ENCODE measurements at regions not wholly inside any gene's neighbourhood (a gene's known extent, or its start where the extent isn't known, plus 50 kb on each side); places are given as distances from the start of the nearest gene placed in this dataset.

DNA sequence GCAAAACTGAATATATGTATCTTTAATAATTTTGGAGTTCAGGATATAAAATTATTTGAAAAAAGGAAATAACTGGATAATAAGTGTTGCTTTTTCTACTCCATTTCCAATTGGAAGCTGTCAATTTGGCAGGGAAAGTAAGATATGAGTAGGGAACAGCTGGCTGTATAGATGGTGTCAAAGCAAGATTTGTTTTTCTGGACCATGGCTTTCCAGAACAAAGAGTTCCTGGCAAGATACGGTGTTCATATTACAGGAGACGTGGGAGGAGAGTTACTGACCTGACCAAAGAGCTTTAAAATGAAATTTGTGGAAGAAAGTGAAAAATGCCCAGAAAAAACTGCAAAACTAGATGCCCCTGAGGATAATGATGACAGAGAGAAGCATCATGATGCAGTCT lies 442.7 kb upstream of the KIRREL3 start:
- POLR2A ChIA-PET = no interaction called here
- H3K27ac Mint-ChIP-seq = no peak overlapping the region
- peaks cover 0 to 24% (median 7%) of the 10 kb centered on the region in 5 donors for H3K27me3 Mint-ChIP-seq
- H3K4me3 Mint-ChIP-seq = no peak overlapping the region
- peaks cover 0 to 8% (median 0%) of the 10 kb centered on the region in 9 donors for H3K9me3 Mint-ChIP-seq
- no peaks in the 10 kb centered on the region for H3K36me3 Mint-ChIP-seq
- peaks cover 0 to 2% (median 0%) of the 10 kb centered on the region in 4 donors for H3K4me1 Mint-ChIP-seq
- ATAC-seq (no peak), DNase-seq (no peak)

- Mint-ChIP-seq H3K9me3 (peaks cover 0 to 12% (median 0%) of the 10 kb centered on the region in 9 donors), H3K4me3 (no peak overlapping the region), H3K4me1 (peaks cover 0 to 2% (median 0%) of the 10 kb centered on the region in 4 donors), H3K27ac (no peak overlapping the region), H3K36me3 (no peaks in the 10 kb centered on the region), H3K27me3 (peaks cover 0 to 18% (median 1%) of the 10 kb centered on the region in 5 donors)
- ATAC-seq (no peak), DNase-seq (no peak)
- POLR2A ChIA-PET = no interaction called here
Measured at GRCh38 chr11:127440616-127441015, 440.0 kb upstream of the KIRREL3 start.

DNA sequence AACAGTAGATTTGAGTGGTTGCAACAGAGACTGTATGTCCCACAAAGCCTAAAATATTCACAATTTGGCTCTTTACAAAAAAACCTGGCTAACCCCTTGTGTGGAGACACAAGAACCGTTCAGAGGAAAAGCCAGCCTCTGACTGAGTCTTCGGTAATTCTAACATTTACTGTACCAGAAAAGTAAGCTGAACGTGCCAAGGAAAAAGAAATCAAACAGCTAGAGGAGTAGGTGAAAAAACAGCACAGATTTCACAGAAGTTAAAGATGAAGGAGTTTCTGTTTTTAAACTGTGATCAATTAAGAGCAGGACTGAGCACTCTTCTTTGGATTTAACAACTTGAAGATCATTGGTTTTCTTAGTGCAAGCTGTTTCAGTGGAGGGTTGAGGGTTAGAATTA lies 424.7 kb upstream of the KIRREL3 start:
- Mint-ChIP-seq H3K4me1 (no peaks in the 10 kb centered on the region), H3K9me3 (peaks cover 0 to 13% (median 0%) of the 10 kb centered on the region in 9 donors), H3K27ac (no peak overlapping the region), H3K36me3 (no peaks in the 10 kb centered on the region), H3K27me3 (no peaks in the 10 kb centered on the region), H3K4me3 (no peak overlapping the region)
- no peak for ATAC-seq
- no peak for DNase-seq
- POLR2A ChIA-PET = no interaction called here

DNA sequence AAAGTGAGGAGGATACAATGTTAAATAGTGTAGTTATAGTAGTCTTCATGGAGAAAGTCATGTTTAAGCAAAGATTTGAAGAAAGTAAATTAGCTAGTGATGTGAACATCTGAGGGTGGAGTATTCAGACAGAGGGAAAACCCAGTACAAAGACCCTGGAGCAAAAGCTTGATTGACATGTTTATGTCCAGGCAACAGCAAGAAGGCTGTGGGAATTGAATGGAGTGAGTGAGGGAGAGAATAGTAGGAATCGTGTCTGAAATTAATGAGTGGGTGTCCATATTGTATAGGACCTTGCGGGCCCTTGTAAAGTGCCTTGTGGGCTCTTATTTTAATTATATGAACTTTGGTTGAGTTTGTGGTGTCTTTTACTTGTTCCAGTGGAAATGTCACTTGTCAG lies 424.1 kb upstream of the KIRREL3 start:
- H3K4me1 Mint-ChIP-seq = no peaks in the 10 kb centered on the region
- peaks cover 0 to 14% (median 0%) of the 10 kb centered on the region in 9 donors for H3K9me3 Mint-ChIP-seq
- POLR2A ChIA-PET = no interaction called here
- no peak overlapping the region for H3K27ac Mint-ChIP-seq
- H3K36me3 Mint-ChIP-seq = no peaks in the 10 kb centered on the region
- no peak for ATAC-seq
- H3K27me3 Mint-ChIP-seq = no peaks in the 10 kb centered on the region
- H3K4me3 Mint-ChIP-seq = no peak overlapping the region
- no peak for DNase-seq

GRCh38 chr11:127420139-127420538 lies 419.6 kb upstream of the KIRREL3 start:
- Mint-ChIP-seq H3K27me3 (no peaks in the 10 kb centered on the region), H3K36me3 (peaks cover 0 to 4% (median 0%) of the 10 kb centered on the region in 3 donors), H3K27ac (no peak overlapping the region), H3K4me3 (no peak overlapping the region), H3K4me1 (no peaks in the 10 kb centered on the region), H3K9me3 (peaks cover 0 to 26% (median 3%) of the 10 kb centered on the region in 9 donors)
- ATAC-seq (no peak), DNase-seq (no peak)
- POLR2A ChIA-PET = no interaction called here

DNA sequence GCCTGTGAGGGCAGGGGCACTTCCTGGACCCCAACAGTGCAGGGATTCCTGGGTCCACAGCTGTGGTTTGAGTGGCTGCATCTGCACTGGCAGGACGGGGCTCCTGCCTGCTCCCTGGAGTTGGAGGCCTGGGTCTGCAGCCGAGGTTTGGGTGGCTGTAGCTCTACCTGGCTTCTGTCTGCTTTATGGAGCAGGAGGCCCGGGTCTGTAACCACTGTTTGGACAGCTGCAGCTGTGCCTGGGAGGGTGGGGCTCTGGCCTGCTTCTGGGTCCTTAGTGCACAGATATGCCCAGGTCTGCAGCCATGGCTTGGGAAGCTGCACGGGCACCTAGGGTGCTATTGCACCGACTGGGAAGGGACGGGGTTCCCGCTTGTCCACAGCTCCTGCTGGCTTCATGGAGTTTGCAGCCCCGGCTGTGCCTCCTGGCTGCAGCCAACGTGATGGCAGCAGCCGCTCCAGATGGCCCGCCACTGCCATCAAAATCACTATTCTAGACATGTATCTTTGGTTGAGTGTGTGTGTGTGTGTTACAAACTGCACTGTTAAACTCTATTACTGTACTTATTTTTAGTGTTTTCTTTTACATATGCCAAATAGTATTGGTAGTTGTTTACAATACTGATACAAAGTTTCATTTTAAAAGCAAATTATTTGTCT lies 412.3 kb upstream of the KIRREL3 start:
- Mint-ChIP-seq H3K36me3 (peaks cover 0 to 18% (median 0%) of the 10 kb centered on the region in 3 donors), H3K4me3 (no peak overlapping the region), H3K4me1 (no peaks in the 10 kb centered on the region), H3K27me3 (no peaks in the 10 kb centered on the region), H3K9me3 (peaks cover 3 to 23% (median 15%) of the 10 kb centered on the region in 9 donors), H3K27ac (no peak overlapping the region)
- DNase-seq = no peak
- ATAC-seq = no peak
- POLR2A ChIA-PET = no interaction called here

- H3K36me3 Mint-ChIP-seq = peaks cover 0 to 18% (median 0%) of the 10 kb centered on the region in 3 donors
- no peaks in the 10 kb centered on the region for H3K4me1 Mint-ChIP-seq
- H3K9me3 Mint-ChIP-seq = peaks cover 3 to 23% (median 15%) of the 10 kb centered on the region in 9 donors
- no peak overlapping the region for H3K27ac Mint-ChIP-seq
- no peak for DNase-seq
- H3K27me3 Mint-ChIP-seq = no peaks in the 10 kb centered on the region
- no peak overlapping the region for H3K4me3 Mint-ChIP-seq
- no peak for ATAC-seq
- POLR2A ChIA-PET = no interaction called here
Measured at GRCh38 chr11:127412234-127412633, 411.7 kb upstream of the KIRREL3 start.

GRCh38 chr11:127411283-127411682 lies 410.7 kb upstream of the KIRREL3 start:
- POLR2A ChIA-PET = no interaction called here
- peaks cover 2 to 23% (median 12%) of the 10 kb centered on the region in 9 donors for H3K9me3 Mint-ChIP-seq
- H3K27ac Mint-ChIP-seq = no peak overlapping the region
- peaks cover 0 to 14% (median 0%) of the 10 kb centered on the region in 3 donors for H3K36me3 Mint-ChIP-seq
- ATAC-seq = no peak
- no peaks in the 10 kb centered on the region for H3K27me3 Mint-ChIP-seq
- no peak for DNase-seq
- H3K4me3 Mint-ChIP-seq = no peak overlapping the region
- H3K4me1 Mint-ChIP-seq = no peaks in the 10 kb centered on the region

DNA sequence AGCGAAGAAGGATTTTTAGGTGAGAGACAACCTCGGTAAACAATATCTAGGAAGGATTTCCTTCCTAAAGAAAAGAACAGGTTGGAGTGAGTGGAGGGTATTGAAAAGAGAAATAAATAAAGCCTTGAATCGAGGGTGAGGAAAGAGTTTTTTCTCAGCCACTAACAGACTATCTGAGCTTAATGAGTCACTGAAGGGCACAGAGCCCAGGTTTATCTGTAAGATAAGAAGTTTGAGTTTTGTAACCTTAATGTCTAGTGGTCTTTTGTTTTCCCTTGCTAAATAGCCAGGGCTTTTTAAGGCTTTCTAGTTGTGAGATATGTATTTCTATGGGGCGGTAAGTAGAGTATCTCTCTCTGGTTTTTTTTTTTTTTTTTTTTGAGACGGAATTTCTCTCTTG lies 394.5 kb upstream of the KIRREL3 start:
- H3K4me1 Mint-ChIP-seq = no peaks in the 10 kb centered on the region

DNA sequence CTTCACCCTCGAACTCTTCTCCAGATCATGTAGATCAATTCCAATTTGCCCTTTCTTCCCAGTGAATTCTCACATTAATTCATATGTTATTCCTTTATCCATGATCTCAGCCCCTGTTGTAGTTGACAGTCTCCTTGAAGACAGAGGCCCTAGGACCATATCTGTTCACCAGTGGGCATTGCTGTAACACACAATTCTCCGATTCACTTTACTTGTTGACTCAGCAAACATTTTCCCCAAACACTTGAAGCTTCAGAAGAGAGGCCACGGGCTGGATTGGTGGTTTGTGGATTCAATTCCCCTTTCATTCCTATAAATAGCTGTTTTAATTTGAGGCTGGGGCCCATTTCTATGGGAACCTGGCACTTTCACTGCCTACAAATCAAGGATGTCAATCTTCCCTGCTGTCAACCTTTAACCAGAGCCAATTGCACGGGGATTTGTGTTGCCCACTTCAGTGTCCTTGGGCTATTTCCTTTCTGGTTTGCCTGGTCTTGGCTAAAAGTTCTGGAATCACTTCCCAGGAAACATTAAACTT lies 393.0 kb upstream of the KIRREL3 start:
- H3K4me3 Mint-ChIP-seq = no peak overlapping the region
- ATAC-seq (no peak), DNase-seq (no peak)
- H3K27me3 Mint-ChIP-seq = peaks cover 0 to 20% (median 3%) of the 10 kb centered on the region in 5 donors
- POLR2A ChIA-PET = no interaction called here
- H3K9me3 Mint-ChIP-seq = peaks cover 0 to 11% (median 3%) of the 10 kb centered on the region in 9 donors
- no peak overlapping the region for H3K27ac Mint-ChIP-seq
- H3K4me1 Mint-ChIP-seq = no peaks in the 10 kb centered on the region
- H3K36me3 Mint-ChIP-seq = no peaks in the 10 kb centered on the region

More for the DNA sequence above, 394.5 kb upstream of the KIRREL3 start:
- Mint-ChIP-seq H3K9me3 (peaks cover 0 to 11% (median 3%) of the 10 kb centered on the region in 9 donors), H3K36me3 (no peaks in the 10 kb centered on the region), H3K27me3 (peaks cover 0 to 20% (median 2%) of the 10 kb centered on the region in 5 donors), H3K27ac (no peak overlapping the region), H3K4me3 (no peak overlapping the region)
- POLR2A ChIA-PET = no interaction called here
- no peak for ATAC-seq
- no peak for DNase-seq

GRCh38 chr11:127392575-127392974 lies 392.0 kb upstream of the KIRREL3 start:
- Mint-ChIP-seq H3K36me3 (no peaks in the 10 kb centered on the region), H3K27ac (no peak overlapping the region), H3K4me1 (no peaks in the 10 kb centered on the region), H3K9me3 (peaks cover 0 to 11% (median 3%) of the 10 kb centered on the region in 9 donors), H3K4me3 (no peak overlapping the region), H3K27me3 (peaks cover 0 to 20% (median 3%) of the 10 kb centered on the region in 5 donors)
- POLR2A ChIA-PET = no interaction called here
- DNase-seq (no peak), ATAC-seq (no peak)

- Mint-ChIP-seq H3K27ac (no peak overlapping the region), H3K36me3 (no peaks in the 10 kb centered on the region), H3K4me3 (no peak overlapping the region), H3K4me1 (no peaks in the 10 kb centered on the region), H3K27me3 (peaks cover 0 to 12% (median 0%) of the 10 kb centered on the region in 5 donors), H3K9me3 (peaks cover 0 to 11% (median under 1%) of the 10 kb centered on the region in 9 donors)
- DNase-seq (no peak), ATAC-seq (no peak)
- POLR2A ChIA-PET = no interaction called here
Measured at GRCh38 chr11:127390465-127390864, 389.9 kb upstream of the KIRREL3 start.

DNA sequence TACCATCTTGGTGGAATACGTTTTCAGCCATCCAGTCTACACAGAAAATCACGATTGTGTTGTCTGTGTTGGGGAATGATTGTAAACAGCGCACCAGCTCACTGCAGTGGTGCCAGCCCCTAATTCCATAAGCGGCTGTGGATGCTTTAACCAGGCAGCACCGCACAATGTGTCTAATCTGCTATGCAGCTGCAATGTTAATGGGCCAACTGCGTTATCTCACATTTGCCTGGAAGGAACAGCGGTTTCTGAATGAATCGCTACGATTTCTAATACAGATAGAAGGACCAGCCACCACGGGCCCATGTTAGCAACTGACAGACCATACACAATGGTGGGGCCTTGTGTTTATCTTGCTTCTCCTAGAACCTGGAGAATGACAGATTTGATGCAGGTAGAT lies 384.5 kb upstream of the KIRREL3 start:
- Mint-ChIP-seq H3K36me3 (no peaks in the 10 kb centered on the region), H3K9me3 (peaks cover 0 to 5% (median 0%) of the 10 kb centered on the region in 9 donors), H3K27ac (peak overlapping the region in 1 of 10 donors; percentile 17), H3K27me3 (peaks cover 0 to under 1% (median 0%) of the 10 kb centered on the region in 5 donors), H3K4me3 (no peak overlapping the region), H3K4me1 (no peaks in the 10 kb centered on the region)
- ATAC-seq (no peak), DNase-seq (no peak)
- POLR2A ChIA-PET = no interaction called here

DNA sequence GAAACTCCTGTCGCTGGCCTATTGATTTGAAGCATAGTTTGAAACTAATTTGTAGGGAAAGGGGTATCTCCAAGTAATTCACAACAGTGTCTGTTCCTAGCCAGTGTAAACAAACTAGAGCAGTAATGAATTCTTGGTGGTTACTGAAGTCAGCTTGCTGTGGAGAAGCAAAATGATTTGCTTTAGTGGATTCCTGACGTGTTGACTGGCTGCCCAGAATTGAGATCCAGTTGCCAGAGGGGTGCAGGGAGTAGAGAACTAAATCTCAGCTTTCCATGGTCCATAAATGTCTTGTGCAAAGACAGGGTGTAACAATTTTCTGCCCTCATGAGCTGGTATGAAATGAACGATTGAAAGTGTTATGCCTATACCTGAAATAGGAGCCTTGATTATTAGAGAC lies 382.5 kb upstream of the KIRREL3 start:
- POLR2A ChIA-PET = no interaction called here
- no peak overlapping the region for H3K27ac Mint-ChIP-seq

More for the DNA sequence above, 382.5 kb upstream of the KIRREL3 start:
- H3K4me1 Mint-ChIP-seq = no peaks in the 10 kb centered on the region
- peaks cover 0 to 3% (median 0%) of the 10 kb centered on the region in 5 donors for H3K27me3 Mint-ChIP-seq
- ATAC-seq = no peak
- peaks cover 0 to under 1% (median 0%) of the 10 kb centered on the region in 9 donors for H3K9me3 Mint-ChIP-seq
- no peaks in the 10 kb centered on the region for H3K36me3 Mint-ChIP-seq
- H3K4me3 Mint-ChIP-seq = no peak overlapping the region
- DNase-seq = no peak
